SU-DHL-6 (cell line): ENCODE measurements at regions not wholly inside any gene's neighbourhood (a gene's known extent, or its start where the extent isn't known, plus 50 kb on each side); places are given as distances from the start of the nearest gene placed in this dataset.

Experiments
- H2AFZ ChIP-seq: fragments of 200-600 bp; sonication (generic); 2 replicates; pipeline ENCODE4 v1.6.1; 2014; ENCODE audit warnings: low read depth, mild to moderate bottlenecking, moderate library complexity, mixed read lengths, antibody characterized with exemption, low read length; ENCODE audit not compliant: severe bottlenecking
- H3F3A ChIP-seq: fragments of 200-600 bp; shearing (Covaris generic); 2 replicates; pipeline ENCODE4 v1.6.0; 2016; ENCODE audit warnings: antibody characterized with exemption, mild to moderate bottlenecking; ENCODE audit not compliant: insufficient read depth
- H3K27ac ChIP-seq: fragments of 200-600 bp; sonication (generic); 2 replicates; pipeline ENCODE4 v1.5.1; 2016; ENCODE audit warnings: low read depth, mild to moderate bottlenecking, low read length, moderate library complexity, mixed read lengths
- H3K27me3 ChIP-seq: fragments of 200-600 bp; sonication (generic), shearing (Covaris generic); 2 replicates; pipeline ENCODE4 v1.6.0; 2014; ENCODE audit warnings: mild to moderate bottlenecking, low read length
- H3K36me3 ChIP-seq: fragments of 200-600 bp; sonication (generic); 2 replicates; pipeline ENCODE4 v1.6.1; 2014; ENCODE audit warnings: mild to moderate bottlenecking, low read length, mixed read lengths
- H3K4me2 ChIP-seq: fragments of 300-600, 200-600 bp; shearing (Covaris generic), sonication (generic); 2 replicates; pipeline ENCODE4 v1.6.0; 2014; ENCODE audit warnings: low read length, low read depth, mild to moderate bottlenecking; ENCODE audit not compliant: poor library complexity, severe bottlenecking
- H3K4me3 ChIP-seq: fragments of 200-600 bp; sonication (generic); 2 replicates; pipeline ENCODE4 v1.5.1; 2014; ENCODE audit warnings: antibody characterized with exemption, low read length, mild to moderate bottlenecking, mixed read lengths; ENCODE audit not compliant: insufficient read depth, poor library complexity, severe bottlenecking
- H3K79me2 ChIP-seq: fragments of 200-600 bp; sonication (generic); 2 replicates; pipeline ENCODE4 v1.6.1; 2014; ENCODE audit warnings: mild to moderate bottlenecking, low read length, moderate library complexity; ENCODE audit not compliant: insufficient read depth
- H3K9ac ChIP-seq: fragments of 200-600 bp; sonication (generic); 2 replicates; pipeline ENCODE4 v1.7.0; 2014; ENCODE audit warnings: mild to moderate bottlenecking, low read length
- H3K9me2 ChIP-seq: fragments of 200-600 bp; sonication (generic); replicated peaks from 2 replicates; pipeline ENCODE4 v1.6.1; 2014; ENCODE audit warnings: low read length; ENCODE audit not compliant: insufficient read depth
- H3K9me3 ChIP-seq: fragments of 200-600 bp; sonication (generic); 2 replicates; pipeline ENCODE4 v1.6.1; 2014; ENCODE audit warnings: low read length, mixed read lengths; ENCODE audit not compliant: insufficient read depth
- H4K20me1 ChIP-seq: fragments of 200-600 bp; sonication (generic); 2 replicates; pipeline ENCODE4 v1.6.1; 2014; ENCODE audit warnings: low read depth, mild to moderate bottlenecking, antibody characterized with exemption, low read length, moderate library complexity, mixed read lengths
- EZH2phosphoT487 ChIP-seq: fragments of 200-600 bp; sonication (generic), shearing (Covaris generic); conservative IDR thresholded peaks from 2 replicates; pipeline ENCODE4 v1.6.1; 2018; ENCODE audit warnings: mild to moderate bottlenecking, antibody characterized with exemption, low read length, moderate library complexity, mixed read lengths
- TF ChIP-seq, protein P1 (sequence below): fragments of 200-600 bp; sonication (generic); IDR thresholded peaks from one replicate; pipeline ENCODE4 v1.5.1; 2017; ENCODE audit warnings: antibody characterized with exemption, mild to moderate bottlenecking, low read length, moderate library complexity; ENCODE audit not compliant: insufficient read depth, poor library complexity, severe bottlenecking

DNA sequence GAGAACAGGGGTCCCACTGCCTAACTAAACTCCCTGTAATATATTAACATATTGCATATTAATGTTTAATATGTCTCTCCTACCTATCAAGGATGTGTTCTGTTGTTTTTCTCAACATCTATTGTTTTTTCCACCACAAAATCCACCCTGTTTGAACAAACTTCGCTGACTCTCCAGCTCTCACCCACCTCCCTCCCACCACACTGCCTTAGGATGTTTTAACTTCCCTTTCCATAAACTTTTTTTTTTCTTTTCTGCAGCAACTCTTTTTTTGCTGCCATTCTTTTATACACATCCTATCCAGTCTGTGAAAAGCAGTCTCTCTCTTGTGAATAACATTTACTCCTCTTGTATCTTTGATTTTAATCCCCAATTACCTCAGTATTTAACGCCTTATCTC, 226.1 kb downstream of the PCDH7 start:
- H4K20me1 ChIP-seq = no peaks in the 10 kb centered on the region
- no peak for TF ChIP-seq EZH2phosphoT487
- TF ChIP-seq, protein P1, sequence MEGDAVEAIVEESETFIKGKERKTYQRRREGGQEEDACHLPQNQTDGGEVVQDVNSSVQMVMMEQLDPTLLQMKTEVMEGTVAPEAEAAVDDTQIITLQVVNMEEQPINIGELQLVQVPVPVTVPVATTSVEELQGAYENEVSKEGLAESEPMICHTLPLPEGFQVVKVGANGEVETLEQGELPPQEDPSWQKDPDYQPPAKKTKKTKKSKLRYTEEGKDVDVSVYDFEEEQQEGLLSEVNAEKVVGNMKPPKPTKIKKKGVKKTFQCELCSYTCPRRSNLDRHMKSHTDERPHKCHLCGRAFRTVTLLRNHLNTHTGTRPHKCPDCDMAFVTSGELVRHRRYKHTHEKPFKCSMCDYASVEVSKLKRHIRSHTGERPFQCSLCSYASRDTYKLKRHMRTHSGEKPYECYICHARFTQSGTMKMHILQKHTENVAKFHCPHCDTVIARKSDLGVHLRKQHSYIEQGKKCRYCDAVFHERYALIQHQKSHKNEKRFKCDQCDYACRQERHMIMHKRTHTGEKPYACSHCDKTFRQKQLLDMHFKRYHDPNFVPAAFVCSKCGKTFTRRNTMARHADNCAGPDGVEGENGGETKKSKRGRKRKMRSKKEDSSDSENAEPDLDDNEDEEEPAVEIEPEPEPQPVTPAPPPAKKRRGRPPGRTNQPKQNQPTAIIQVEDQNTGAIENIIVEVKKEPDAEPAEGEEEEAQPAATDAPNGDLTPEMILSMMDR = no peak
- no peaks in the 10 kb centered on the region for H3K9me3 ChIP-seq
- no peaks in the 10 kb centered on the region for H3F3A ChIP-seq
- no peaks in the 10 kb centered on the region for H3K79me2 ChIP-seq
- peak overlapping the region; percentile 56 for H2AFZ ChIP-seq
- no peak overlapping the region for H3K9ac ChIP-seq
- no peak overlapping the region for H3K4me2 ChIP-seq
- H3K36me3 ChIP-seq = no peaks in the 10 kb centered on the region
- no peak overlapping the region for H3K4me3 ChIP-seq
- no peaks in the 10 kb centered on the region for H3K9me2 ChIP-seq
- no peaks in the 10 kb centered on the region for H3K27me3 ChIP-seq
- no peak overlapping the region for H3K27ac ChIP-seq

DNA sequence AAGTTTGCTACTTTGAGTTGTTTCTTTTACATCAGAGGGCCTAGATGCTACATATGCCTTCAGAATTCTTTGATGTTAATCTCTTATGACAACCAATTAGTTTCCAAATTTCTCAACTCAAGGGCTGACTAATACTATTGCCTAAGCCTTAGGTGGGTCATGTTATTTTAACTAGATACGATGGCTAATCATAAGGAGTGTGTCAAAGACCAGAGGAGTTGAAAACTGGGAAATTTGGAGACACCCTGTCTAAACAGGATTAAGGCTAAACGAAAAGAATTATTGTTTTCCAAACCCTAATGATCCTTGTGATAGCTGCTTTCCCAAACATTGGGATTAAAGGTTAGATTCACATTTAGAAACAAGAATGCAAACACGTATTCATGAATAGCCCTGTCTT, 228.5 kb downstream of the PCDH7 start:
- H3K27ac ChIP-seq = no peak overlapping the region

DNA sequence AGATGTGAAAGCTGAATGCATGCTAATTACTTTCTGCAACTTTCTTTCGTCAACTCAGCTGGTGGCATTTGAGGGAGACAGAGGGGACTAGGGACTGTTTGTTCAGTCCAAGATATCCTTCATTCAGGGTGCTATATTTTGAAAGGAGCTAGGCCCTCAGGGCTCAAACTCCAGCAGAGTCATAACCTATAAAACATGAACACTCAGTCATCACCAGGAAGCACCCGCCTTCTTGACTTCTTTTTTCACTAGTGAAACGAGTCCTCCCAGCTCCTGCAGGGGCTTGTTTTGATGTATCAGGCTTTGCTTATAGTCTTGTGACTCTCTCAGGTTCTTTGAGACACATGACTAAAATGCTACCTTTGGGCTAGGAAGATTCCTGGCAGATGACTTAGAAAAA, 230.6 kb downstream of the PCDH7 start:
- H3K9me2 ChIP-seq = no peaks in the 10 kb centered on the region
- H3K9me3 ChIP-seq = no peaks in the 10 kb centered on the region
- H3K4me2 ChIP-seq = no peak overlapping the region
- no peak overlapping the region for H3K9ac ChIP-seq
- no peaks in the 10 kb centered on the region for H3F3A ChIP-seq
- H3K4me3 ChIP-seq = no peak overlapping the region
- H3K27me3 ChIP-seq = no peaks in the 10 kb centered on the region
- H4K20me1 ChIP-seq = no peaks in the 10 kb centered on the region
- no peaks in the 10 kb centered on the region for H3K79me2 ChIP-seq
- H3K27ac ChIP-seq = no peak overlapping the region
- no peaks in the 10 kb centered on the region for H3K36me3 ChIP-seq
- no peak overlapping the region for H2AFZ ChIP-seq
- TF ChIP-seq, protein P1 = no peak
- TF ChIP-seq EZH2phosphoT487 = no peak

More for the DNA sequence above, 228.5 kb downstream of the PCDH7 start:
- H3K9me2 ChIP-seq = no peaks in the 10 kb centered on the region
- peak overlapping the region; percentile 38 for H2AFZ ChIP-seq
- H4K20me1 ChIP-seq = no peaks in the 10 kb centered on the region
- H3F3A ChIP-seq = no peaks in the 10 kb centered on the region
- no peaks in the 10 kb centered on the region for H3K36me3 ChIP-seq
- no peaks in the 10 kb centered on the region for H3K79me2 ChIP-seq
- no peak overlapping the region for H3K4me2 ChIP-seq
- H3K27me3 ChIP-seq = no peaks in the 10 kb centered on the region
- H3K4me3 ChIP-seq = no peak overlapping the region
- H3K9ac ChIP-seq = no peak overlapping the region
- TF ChIP-seq, protein P1 = no peak
- TF ChIP-seq EZH2phosphoT487 = no peak
- H3K9me3 ChIP-seq = no peaks in the 10 kb centered on the region
